ENCODE measurements at regions not wholly inside any gene's neighbourhood (a gene's known extent, or its start where the extent isn't known, plus 50 kb on each side); places are given as distances from the start of the nearest gene placed in this dataset.

- intact Hi-C loops (cut with micrococcal nuclease; ENCODE audit: unreplicated experiment), result no loop called here
- Histone ChIP-seq H3K27ac (ENCODE audit: low read depth, low read length, poor library complexity, severe bottlenecking) (no peak overlapping the region), H3K4me3 (ENCODE audit: low read depth, low read length, poor library complexity, severe bottlenecking) (no peak overlapping the region), H3K4me2 (ENCODE audit: low read length) (no peak overlapping the region), H3K4me1 (ENCODE audit: insufficient read depth, low read length, poor library complexity, severe bottlenecking) (no peaks in the 10 kb centered on the region), H3K9me2 (ENCODE audit: insufficient read depth, low read length) (no peaks in the 10 kb centered on the region), H3K79me2 (ENCODE audit: insufficient read depth, low read depth, low read length) (no peaks in the 10 kb centered on the region), H3K9me3 (ENCODE audit: low read length) (no peaks in the 10 kb centered on the region), H2AFZ (ENCODE audit: low read length) (no peak overlapping the region), H4K20me1 (ENCODE audit: insufficient read depth, low read length) (no peaks in the 10 kb centered on the region), H3K36me3 (ENCODE audit: insufficient read depth, low read length) (no peaks in the 10 kb centered on the region)
- TF ChIP-seq CTCF (conservative IDR thresholded peaks at IDR 0.05; ENCODE audit: low read length) (no peak), EZH2phosphoT487 (IDR thresholded peaks at IDR 0.05; ENCODE audit: borderline replicate concordance, low read depth, low read length) (no peak)
- CTCF ChIA-PET (ENCODE audit: unreplicated experiment), result no interaction called here
- no TSS peak for BruUV-seq (replicated peaks)
- no peak for DNase-seq (ENCODE audit: low spot score)
- POLR2A ChIA-PET, result interaction anchor here (0.6 kb wide), 1 partner anchor 83 kb away, joined by 3 read pairs; no protein-coding TSS in a partner anchor
Measured at GRCh38 chr6:165263-165662, 127.0 kb upstream of the DUSP22 start.

- no peak for DNase-seq (ENCODE audit: low spot score)
- H4K20me1 ChIP-seq (ENCODE audit: insufficient read depth, low read length), result no peaks in the 10 kb centered on the region
- TF ChIP-seq EZH2phosphoT487 (IDR thresholded peaks at IDR 0.05; ENCODE audit: borderline replicate concordance, low read depth, low read length) (no peak), CTCF (conservative IDR thresholded peaks at IDR 0.05; ENCODE audit: low read length) (no peak)
- H3K4me2 ChIP-seq (ENCODE audit: low read length), result no peak overlapping the region
- H3K9me3 ChIP-seq (ENCODE audit: low read length), result no peaks in the 10 kb centered on the region
- H3K4me1 ChIP-seq (ENCODE audit: insufficient read depth, low read length, poor library complexity, severe bottlenecking), result no peaks in the 10 kb centered on the region
- no peak overlapping the region for H2AFZ ChIP-seq (ENCODE audit: low read length)
- CTCF ChIA-PET (ENCODE audit: unreplicated experiment), result no interaction called here
- intact Hi-C loops (cut with micrococcal nuclease; ENCODE audit: unreplicated experiment), result no loop called here
- POLR2A ChIA-PET, result interaction anchor here (0.6 to 1.3 kb wide), 2 partner anchors 14 to 82 kb away, joined by 3 read pairs; no protein-coding TSS in a partner anchor
- H3K27ac ChIP-seq (ENCODE audit: low read depth, low read length, poor library complexity, severe bottlenecking), result no peak overlapping the region
- no peaks in the 10 kb centered on the region for H3K9me2 ChIP-seq (ENCODE audit: insufficient read depth, low read length)
- no peak overlapping the region for H3K4me3 ChIP-seq (ENCODE audit: low read depth, low read length, poor library complexity, severe bottlenecking)
- no TSS peak for BruUV-seq (replicated peaks)
- H3K36me3 ChIP-seq (ENCODE audit: insufficient read depth, low read length), result no peaks in the 10 kb centered on the region
- H3K79me2 ChIP-seq (ENCODE audit: insufficient read depth, low read depth, low read length), result no peaks in the 10 kb centered on the region
Measured at GRCh38 chr6:165906-166305, 126.4 kb upstream of the DUSP22 start.

GRCh38 chr6:168865-169455, 123.3 kb upstream of the DUSP22 start:
- Histone ChIP-seq H3K4me3 (ENCODE audit: low read depth, low read length, poor library complexity, severe bottlenecking) (no peak overlapping the region), H3K79me2 (ENCODE audit: insufficient read depth, low read depth, low read length) (no peaks in the 10 kb centered on the region), H3K4me2 (ENCODE audit: low read length) (no peak overlapping the region), H3K9me3 (ENCODE audit: low read length) (no peaks in the 10 kb centered on the region), H4K20me1 (ENCODE audit: insufficient read depth, low read length) (no peaks in the 10 kb centered on the region), H3K27ac (ENCODE audit: low read depth, low read length, poor library complexity, severe bottlenecking) (no peak overlapping the region), H3K36me3 (ENCODE audit: insufficient read depth, low read length) (no peaks in the 10 kb centered on the region), H2AFZ (ENCODE audit: low read length) (no peak overlapping the region), H3K4me1 (ENCODE audit: insufficient read depth, low read length, poor library complexity, severe bottlenecking) (no peaks in the 10 kb centered on the region), H3K9me2 (ENCODE audit: insufficient read depth, low read length) (no peaks in the 10 kb centered on the region)
- POLR2A ChIA-PET, result interaction anchor here (0.6 to 1.5 kb wide), 3 partner anchors 11 to 684 kb away, joined by 3 to 5 read pairs (median 5); no protein-coding TSS in a partner anchor
- CTCF ChIA-PET (ENCODE audit: unreplicated experiment), result no interaction called here
- TF ChIP-seq EZH2phosphoT487 (IDR thresholded peaks at IDR 0.05; ENCODE audit: borderline replicate concordance, low read depth, low read length), result no peak
- peak; percentile 98 for TF ChIP-seq CTCF (conservative IDR thresholded peaks at IDR 0.05; ENCODE audit: low read length)
- BruUV-seq (replicated peaks), result no TSS peak
- intact Hi-C loops (cut with micrococcal nuclease; ENCODE audit: unreplicated experiment), result no loop called here
- DNase-seq (ENCODE audit: low spot score), result peak; percentile 62
